ENCODE measurements at regions not wholly inside any gene's neighbourhood (a gene's known extent, or its start where the extent isn't known, plus 50 kb on each side); places are given as distances from the start of the nearest gene placed in this dataset.

- TF ChIP-seq CTCF (IDR thresholded peaks at IDR 0.05; ENCODE audit: insufficient read depth, low read depth, low read length, missing control alignments) = no peak
- no peak for DNase-seq (ENCODE audit: low read depth)
- no peak overlapping the region for H3K4me3 ChIP-seq (ENCODE audit: low read depth, low read length)
Observed at GRCh38 chr6:141117874-141118273, 1014.9 kb upstream of the GJE1 start.

GRCh38 chr6:141110481-141110880 lies 1022.2 kb upstream of the GJE1 start:
- no peak for TF ChIP-seq CTCF (IDR thresholded peaks at IDR 0.05; ENCODE audit: insufficient read depth, low read depth, low read length, missing control alignments)
- DNase-seq (ENCODE audit: low read depth) = no peak
- H3K4me3 ChIP-seq (ENCODE audit: low read depth, low read length) = no peak overlapping the region

GRCh38 chr6:141107591-141108160 lies 1025.0 kb upstream of the GJE1 start:
- no peak for TF ChIP-seq CTCF (IDR thresholded peaks at IDR 0.05; ENCODE audit: insufficient read depth, low read depth, low read length, missing control alignments)
- peak; percentile 18 for DNase-seq (ENCODE audit: low read depth)
- no peak overlapping the region for H3K4me3 ChIP-seq (ENCODE audit: low read depth, low read length)

- no peak for DNase-seq (ENCODE audit: low read depth)
- no peak overlapping the region for H3K4me3 ChIP-seq (ENCODE audit: low read depth, low read length)
- TF ChIP-seq CTCF (IDR thresholded peaks at IDR 0.05; ENCODE audit: insufficient read depth, low read depth, low read length, missing control alignments) = no peak
Observed at GRCh38 chr6:141105481-141105880, 1027.2 kb upstream of the GJE1 start.

- TF ChIP-seq CTCF (IDR thresholded peaks at IDR 0.05; ENCODE audit: insufficient read depth, low read depth, low read length, missing control alignments) = no peak
- no peak for DNase-seq (ENCODE audit: low read depth)
Observed at GRCh38 chr6:141103246-141103645, 1029.5 kb upstream of the GJE1 start.

GRCh38 chr6:141097471-141097870 lies 1035.3 kb upstream of the GJE1 start:
- H3K4me3 ChIP-seq (ENCODE audit: low read depth, low read length) = no peak overlapping the region
- TF ChIP-seq CTCF (IDR thresholded peaks at IDR 0.05; ENCODE audit: insufficient read depth, low read depth, low read length, missing control alignments) = no peak
- no peak for DNase-seq (ENCODE audit: low read depth)

More at GRCh38 chr6:141103246-141103645, 1029.5 kb upstream of the GJE1 start:
- no peak overlapping the region for H3K4me3 ChIP-seq (ENCODE audit: low read depth, low read length)

- TF ChIP-seq CTCF (IDR thresholded peaks at IDR 0.05; ENCODE audit: insufficient read depth, low read depth, low read length, missing control alignments) = no peak
- DNase-seq (ENCODE audit: low read depth) = no peak
- no peak overlapping the region for H3K4me3 ChIP-seq (ENCODE audit: low read depth, low read length)
Observed at GRCh38 chr6:141095308-141095707, 1037.4 kb upstream of the GJE1 start.

All from GM12865 (cell line).